ENCODE measurements at regions not wholly inside any gene's neighbourhood (a gene's known extent, or its start where the extent isn't known, plus 50 kb on each side); places are given as distances from the start of the nearest gene placed in this dataset.
A peak's percentile ranks its signal among the peaks of the same experiment; 100 is the strongest.

DNA sequence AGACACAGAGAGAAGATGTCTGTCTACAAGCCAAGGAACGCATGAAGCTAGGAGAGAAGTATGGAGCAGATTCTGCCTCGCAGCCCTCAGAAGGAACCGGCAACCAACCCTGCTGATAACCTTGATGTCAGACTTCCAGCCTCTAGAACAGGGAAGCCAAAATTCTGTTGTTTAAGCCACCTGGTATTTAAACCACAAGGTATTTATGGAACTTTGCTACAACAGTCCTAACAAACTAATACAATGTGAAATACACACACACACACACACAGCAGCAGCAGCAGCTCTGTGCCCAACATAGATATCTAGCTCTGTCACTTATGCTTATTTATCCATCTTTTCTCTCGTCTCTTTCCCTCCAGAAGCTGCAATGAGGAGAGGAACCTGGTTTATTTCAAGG is 400.0 kb downstream of the ETS1 start:
- DNase-seq: no peak

DNA sequence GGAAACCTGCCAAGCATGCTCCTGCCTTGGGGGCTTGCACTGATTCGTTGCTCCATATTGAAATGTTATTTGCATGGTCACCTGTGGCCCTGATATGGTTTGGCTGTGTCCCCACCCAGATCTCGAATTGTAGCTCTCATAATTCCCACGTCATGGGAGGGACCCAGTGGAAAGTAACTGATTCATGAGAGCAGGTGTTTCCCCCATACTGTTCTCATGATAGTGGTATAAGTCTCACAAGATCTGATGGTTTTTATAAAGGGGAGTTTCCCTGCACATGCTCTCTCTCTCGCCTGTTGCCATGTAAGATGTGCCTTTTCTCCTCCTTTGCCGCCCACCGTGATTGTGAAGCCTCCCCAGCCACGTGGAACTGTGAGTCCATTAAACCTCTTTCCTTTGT is 402.4 kb downstream of the ETS1 start:
- no peak for DNase-seq

GRCh38 chr11:128182844-128183243 is 404.5 kb downstream of the ETS1 start:
- peak; percentile 26 for DNase-seq

DNA sequence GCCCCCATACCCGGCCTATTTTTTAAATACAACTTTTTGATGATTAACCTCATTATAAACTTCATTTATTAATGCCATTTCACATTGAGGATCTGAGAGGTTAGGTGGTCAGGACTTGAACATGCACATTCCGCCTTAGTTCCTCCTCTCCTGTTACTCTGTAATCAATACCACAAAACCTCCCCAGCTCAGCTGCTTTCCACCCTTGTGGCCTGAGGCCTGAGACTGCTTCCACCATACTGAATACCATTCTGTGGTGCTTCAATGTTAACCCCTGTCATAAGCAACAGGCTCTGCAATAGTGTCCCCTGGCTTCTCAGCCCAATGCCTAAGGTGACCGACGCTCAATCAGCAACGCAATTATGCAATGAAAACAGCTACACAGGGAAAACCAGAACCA is 405.4 kb downstream of the ETS1 start:
- no peak for DNase-seq

DNA sequence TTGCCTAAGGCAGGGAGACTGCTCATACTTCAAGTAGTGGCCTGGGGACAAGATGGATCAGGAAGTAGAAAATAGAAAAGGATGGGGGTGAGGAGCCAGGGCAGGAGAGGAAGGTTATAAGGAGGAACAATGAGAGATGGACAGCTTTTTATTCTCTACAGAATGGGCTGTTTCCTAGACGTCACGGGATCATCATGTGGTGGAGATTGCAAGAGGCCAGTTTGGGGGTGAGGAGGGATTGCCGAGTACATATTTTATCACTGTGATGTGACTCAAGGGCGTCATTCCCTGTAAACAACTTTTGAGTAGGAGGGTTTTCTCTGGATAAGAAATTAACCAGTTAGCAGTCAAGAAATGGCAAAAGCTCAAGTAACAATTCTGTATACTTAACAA is 406.3 kb downstream of the ETS1 start:
- no peak for DNase-seq

DNA sequence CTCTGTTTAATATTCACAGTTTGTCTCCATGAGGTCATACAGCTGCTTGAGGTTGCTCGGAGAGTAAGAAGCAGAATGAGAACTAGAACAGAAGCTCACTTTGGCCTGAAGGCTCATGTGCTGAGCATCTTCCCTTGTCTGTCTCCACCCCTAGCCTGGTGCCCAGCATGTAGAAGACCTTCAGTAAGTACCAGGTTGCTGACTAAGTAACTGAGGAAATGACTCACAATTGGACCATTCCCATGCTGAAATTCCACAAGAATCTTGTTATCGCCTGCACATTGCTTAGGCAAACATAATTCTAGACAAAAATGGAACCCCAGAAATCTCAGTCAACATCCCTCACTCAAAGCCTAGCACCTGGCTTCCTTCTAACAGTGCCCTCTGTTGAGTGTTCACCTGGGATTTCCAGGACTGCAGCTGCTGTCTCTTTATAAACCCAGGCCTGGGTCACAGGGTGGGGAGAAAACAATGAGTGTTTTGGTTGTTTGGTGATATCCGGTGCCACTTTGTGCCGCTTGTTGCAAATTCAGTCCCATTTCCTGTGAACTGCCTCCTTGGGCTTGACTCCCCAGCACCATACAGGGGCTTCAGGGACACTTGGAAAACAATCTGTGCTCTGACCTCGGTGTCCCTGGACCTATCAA is 406.8 kb downstream of the ETS1 start:
- no peak for DNase-seq

DNA sequence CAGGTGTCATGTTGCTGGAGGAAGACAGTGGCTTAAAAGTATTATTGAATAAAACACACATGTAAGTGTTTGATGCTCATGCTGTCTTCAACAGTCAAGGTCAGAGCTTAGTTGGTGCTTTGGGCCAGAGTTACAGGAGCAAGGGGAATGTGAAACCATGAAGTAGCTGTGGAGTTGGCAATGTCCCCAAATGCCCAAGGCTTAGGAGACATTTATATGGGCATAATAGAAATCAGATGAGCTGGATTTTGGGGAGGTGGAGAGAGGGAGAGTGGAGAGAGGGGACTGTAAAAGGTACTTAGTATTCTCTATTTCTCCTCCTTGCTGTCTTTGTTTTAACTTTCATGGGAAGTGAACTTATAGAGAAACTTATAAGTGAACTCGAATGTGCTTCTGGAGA is 407.8 kb downstream of the ETS1 start:
- no peak for DNase-seq

DNA sequence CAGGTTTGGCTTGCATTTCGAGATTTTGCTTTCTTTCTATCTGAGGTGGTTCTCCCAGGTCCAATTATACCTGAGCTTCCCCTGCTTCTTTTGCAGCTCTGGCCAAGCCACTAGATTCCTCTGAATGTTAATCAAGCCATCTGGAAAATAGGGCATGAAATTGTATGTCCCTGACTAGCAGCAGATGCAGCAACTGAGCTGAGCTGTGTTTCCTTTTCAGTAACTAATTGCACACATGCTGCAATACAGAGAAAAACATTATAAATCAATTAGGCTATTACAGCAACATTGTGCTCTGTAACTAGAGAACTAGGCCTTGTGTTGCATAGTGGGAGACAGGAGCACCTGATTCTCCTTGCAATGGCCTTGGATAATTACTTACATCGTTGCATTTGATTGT is 408.3 kb downstream of the ETS1 start:
- DNase-seq: no peak

GRCh38 chr11:128174465-128175291 is 412.7 kb downstream of the ETS1 start:
- no peak for DNase-seq

DNA sequence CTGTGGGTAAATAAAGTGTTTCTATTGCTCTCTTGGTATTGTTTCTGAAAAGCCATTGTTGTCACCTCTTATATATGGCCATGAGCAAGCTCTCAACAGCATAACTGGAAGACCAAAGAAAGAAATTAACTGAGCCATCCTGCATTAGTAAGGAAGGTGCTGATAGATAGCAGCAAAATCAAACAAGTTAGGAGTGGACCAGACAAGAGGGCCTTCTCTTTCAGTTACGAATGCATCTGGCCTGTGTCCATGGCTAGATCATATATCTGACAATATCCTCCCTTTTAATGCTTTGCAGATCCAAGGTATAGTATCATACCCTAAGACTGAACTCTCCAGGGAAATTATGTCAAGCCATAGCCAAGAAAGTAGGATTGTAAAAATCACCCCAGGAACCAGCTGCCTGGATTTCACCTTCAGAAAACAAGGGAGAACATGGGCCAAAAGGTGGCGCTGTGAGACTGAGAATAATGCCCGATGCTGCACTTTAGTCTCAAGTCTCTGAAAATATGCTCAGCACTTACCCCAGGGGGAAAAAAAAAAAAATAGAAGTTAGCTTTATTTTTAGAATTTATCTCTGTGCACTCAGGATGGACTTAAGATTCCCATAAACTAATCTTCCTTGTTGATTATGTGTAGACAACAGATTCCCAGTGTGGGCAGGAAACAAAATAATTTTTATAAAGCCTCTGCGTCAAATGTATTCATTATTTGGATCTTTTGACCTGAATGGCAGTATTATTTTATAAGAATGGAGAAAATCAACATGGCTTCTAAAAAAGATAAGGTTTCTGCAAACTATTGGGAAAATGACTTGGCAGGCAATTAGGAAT is 415.1 kb downstream of the ETS1 start:
- peak; percentile 92 for DNase-seq

DNA sequence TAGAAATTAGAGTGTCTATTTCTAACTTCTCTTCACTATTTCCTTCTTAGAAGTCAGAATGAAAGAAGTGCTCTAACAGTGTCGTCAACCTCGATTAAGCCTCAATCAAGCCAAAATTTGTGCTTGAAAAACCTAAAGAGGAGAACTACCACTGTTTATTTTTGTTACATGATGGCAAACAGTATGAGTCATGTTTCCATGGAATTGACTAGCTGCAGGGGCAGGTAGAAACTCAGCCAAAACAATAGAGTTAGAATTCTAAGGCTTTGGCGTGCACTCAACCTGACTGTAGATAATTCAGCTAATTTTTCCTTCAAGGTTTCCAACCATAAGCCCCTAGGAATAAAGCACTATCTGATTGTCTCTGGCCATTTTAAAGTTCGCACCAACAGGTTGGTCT is 415.9 kb downstream of the ETS1 start:
- DNase-seq: no peak

GRCh38 chr11:128165572-128165971 is 421.8 kb downstream of the ETS1 start:
- no peak for DNase-seq

DNA sequence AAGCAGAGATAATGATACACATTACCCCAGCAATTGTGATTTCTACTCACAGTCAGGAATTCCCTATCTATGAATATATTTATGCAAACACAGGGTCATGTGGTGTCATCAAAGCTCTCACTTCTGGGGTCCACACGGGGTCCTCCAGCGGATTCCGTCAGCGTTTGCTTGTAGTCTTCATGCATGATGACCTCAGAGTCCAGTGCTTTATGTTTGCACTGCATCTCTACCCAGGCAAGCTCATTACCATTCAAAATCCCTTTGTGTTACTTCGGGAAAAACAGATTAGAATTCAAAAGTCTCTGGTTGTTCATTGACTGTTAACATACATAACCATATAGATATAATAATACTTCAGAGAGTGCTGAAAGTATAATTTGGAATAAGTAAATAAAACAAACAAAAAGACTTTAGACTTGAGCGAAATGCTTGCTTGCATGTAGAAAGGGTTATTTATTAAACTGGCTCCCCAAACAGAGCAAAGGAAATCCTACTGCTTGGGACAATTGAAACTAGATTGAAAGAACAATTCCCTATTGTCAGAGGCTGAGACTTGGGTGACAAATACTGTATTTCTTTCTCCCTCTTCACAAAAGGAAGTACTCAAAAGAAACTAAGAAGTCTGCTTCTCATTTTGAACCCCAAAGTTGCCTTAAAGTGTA is 423.1 kb downstream of the ETS1 start:
- no peak for DNase-seq

DNA sequence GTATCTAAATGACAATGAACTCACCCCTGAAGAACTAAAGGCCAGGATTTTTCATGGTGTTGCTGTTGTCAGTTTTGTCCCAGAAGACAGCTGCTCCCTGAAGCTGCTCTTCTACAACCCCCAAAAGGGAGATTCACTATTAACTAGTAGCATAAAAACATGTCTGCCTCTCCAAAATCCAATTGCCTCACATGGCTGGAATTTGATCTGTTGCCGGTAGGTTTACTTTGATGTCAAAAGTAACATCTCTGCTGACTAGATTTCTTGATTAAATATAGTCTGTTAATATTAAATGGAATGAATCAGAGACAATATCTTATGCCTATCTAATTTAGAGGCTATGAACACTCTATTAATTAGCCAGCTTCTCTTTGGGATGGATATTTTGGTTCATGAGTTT is 425.4 kb downstream of the ETS1 start:
- DNase-seq: no peak

- DNase-seq: no peak
Observed at GRCh38 chr11:128161436-128161835, 425.9 kb downstream of the ETS1 start.

GRCh38 chr11:128158860-128159259 is 428.5 kb downstream of the ETS1 start:
- no peak for DNase-seq

- peak; percentile 70 for DNase-seq
Observed at GRCh38 chr11:128157423-128158298, 429.7 kb downstream of the ETS1 start.

GRCh38 chr11:128156486-128156885 is 430.9 kb downstream of the ETS1 start:
- no peak for DNase-seq

DNA sequence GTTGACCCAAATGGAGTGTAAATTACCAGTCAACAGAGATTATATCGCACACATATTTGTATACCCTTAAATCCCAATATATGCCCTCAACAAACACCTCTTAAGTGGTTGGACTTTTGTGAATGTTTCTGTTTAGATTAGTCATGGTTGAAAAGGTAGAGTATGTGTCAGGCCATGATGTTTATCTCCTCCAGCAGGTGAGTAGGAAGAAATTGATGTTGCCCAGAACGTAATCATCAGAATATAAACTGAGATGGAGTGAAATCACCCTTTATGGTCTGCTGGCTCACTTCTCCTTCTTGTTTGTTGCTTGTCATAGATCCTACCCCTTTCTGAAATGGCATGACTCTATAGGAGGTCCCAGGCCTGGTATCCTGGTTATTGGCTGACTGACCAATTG is 431.8 kb downstream of the ETS1 start:
- no peak for DNase-seq

- DNase-seq: no peak
Observed at GRCh38 chr11:128153697-128154048, 433.7 kb downstream of the ETS1 start.

DNA sequence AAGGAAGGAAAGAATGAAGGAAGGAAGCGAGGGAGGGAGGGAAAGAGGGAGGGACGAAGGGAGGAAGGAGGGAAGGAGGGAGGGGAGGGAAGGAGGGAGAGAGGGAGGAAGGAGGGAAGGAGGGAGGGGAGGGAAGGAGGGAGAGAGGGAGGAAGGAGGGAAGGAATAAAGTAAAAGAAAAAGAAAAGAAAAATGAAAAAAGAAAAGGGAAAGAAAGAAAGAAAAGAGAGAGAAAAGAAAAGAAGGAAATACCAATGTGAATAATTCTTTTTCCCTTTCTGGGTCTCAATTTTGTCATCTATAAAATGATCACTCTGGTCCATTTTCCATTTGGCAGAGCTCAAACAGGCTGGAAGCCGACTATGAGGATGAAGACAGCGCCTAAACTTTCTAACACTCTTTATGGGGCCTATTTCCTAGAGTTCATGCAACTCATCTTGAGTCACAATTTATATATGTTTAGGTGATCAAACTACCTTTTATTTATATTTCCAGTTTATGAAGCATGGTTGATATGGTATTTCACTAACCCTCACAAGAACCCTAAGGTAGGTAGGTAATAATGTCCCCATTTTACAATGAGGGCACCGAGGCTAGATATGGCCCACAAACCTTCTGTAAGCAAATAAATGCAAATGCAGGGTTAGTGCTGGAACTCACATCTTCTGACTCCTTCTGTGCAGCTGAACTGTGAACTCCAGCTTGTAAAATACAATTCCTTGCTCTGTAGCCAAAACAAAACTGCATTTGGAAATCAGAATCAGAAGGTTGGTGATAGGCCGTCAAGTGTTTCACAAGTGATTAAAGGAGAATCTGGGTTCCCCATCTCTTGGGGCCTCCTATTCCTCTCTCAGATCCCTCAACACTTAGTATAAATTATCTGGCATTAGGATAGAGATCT is 434.3 kb downstream of the ETS1 start:
- no peak for DNase-seq

Measured in activated CD4-positive, alpha-beta T cell treated with anti-CD3 and anti-CD28 coated beads for 48 hours (primary cell).